BE2C (cell line): ENCODE measurements at regions not wholly inside any gene's neighbourhood (a gene's known extent, or its start where the extent isn't known, plus 50 kb on each side); places are given as distances from the start of the nearest gene placed in this dataset.

Experiments
- DNase-seq: peaks from one replicate; pipeline ENCODE4 v3.0.0-alpha.2; 2020
- H3K27me3 ChIP-seq: fragments of 250-450 bp; sonication (Bioruptor Pico); 2 replicates; pipeline ENCODE4 v1.5.1; 2020; ENCODE audit warnings: mild to moderate bottlenecking
- H3K36me3 ChIP-seq: fragments of 250-450 bp; sonication (Bioruptor Pico); 2 replicates; pipeline ENCODE4 v1.5.1; 2020; ENCODE audit warnings: mild to moderate bottlenecking
- H3K4me1 ChIP-seq: fragments of 250-450 bp; sonication (Bioruptor Pico); 2 replicates; pipeline ENCODE4 v1.5.1; 2020
- H3K4me3 ChIP-seq: 2 replicates; pipeline ENCODE4 v1.5.1; 2011; ENCODE audit warnings: low read depth, low read length
- H3K9me3 ChIP-seq: fragments of 250-450 bp; sonication (Bioruptor Pico); 2 replicates; pipeline ENCODE4 v1.5.1; 2020
- CTCF ChIP-seq: IDR thresholded peaks from 2 replicates; pipeline ENCODE4 v1.5.1; 2012; ENCODE audit warnings: mild to moderate bottlenecking, low read depth, low read length

GRCh38 chr9:109883623-109884022, 103.6 kb downstream of the PALM2AKAP2 start:
- H3K4me1 ChIP-seq, result no peaks in the 10 kb centered on the region
- TF ChIP-seq CTCF, result no peak
- H3K9me3 ChIP-seq, result no peaks in the 10 kb centered on the region
- no peak overlapping the region for H3K4me3 ChIP-seq
- DNase-seq, result no peak
- H3K27me3 ChIP-seq, result no peaks in the 10 kb centered on the region
- no peaks in the 10 kb centered on the region for H3K36me3 ChIP-seq

- H3K4me1 ChIP-seq, result no peaks in the 10 kb centered on the region
- no peak for TF ChIP-seq CTCF
- no peaks in the 10 kb centered on the region for H3K9me3 ChIP-seq
- no peak for DNase-seq
- no peaks in the 10 kb centered on the region; the same call in 1 of the 2 replicates for H3K27me3 ChIP-seq
- H3K4me3 ChIP-seq, result no peak overlapping the region
- H3K36me3 ChIP-seq, result no peaks in the 10 kb centered on the region
Observed at GRCh38 chr9:109886041-109886440, 106.0 kb downstream of the PALM2AKAP2 start.

DNA sequence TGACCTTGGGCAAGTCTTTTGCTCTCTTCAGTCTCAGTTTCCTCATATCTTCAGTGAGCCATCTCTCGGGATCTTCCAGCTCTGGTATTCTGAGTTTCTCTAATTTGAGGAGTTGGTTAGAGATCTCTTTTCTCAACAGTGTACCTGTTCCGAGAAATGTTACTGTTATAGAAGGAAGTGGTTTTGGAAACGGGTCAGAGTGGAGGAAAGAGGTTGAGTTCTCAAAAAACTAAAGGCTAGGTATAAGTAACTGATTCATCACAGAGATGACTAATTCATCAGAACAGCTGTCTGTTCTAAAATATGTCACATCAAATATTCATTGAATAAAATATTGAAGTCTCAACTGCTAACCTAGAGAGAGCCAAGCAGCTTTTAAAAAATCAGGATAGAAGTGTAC, 106.6 kb downstream of the PALM2AKAP2 start:
- DNase-seq, result no peak
- no peak overlapping the region for H3K4me3 ChIP-seq
- H3K36me3 ChIP-seq, result no peaks in the 10 kb centered on the region
- TF ChIP-seq CTCF, result no peak
- H3K27me3 ChIP-seq, result no peaks in the 10 kb centered on the region; the same call in 1 of the 2 replicates
- H3K4me1 ChIP-seq, result no peaks in the 10 kb centered on the region
- no peaks in the 10 kb centered on the region for H3K9me3 ChIP-seq

DNA sequence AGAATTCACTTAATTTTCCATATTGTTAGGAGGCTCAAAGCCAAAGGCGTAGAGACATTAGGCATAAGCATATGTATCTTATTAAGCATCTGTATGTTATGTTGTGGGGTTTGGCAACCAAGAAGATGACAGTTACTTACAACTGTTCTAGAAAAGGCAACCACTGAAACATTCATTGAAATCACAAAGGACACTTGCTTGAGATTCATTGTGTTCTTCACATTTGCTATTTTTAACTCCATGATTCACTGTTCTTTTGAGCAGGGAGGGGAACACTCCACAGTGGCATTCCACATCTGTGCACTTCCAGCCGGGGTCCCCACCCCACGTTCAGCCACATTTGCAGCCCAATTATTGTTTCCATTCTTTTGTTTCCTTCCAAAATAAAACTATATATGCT, 107.1 kb downstream of the PALM2AKAP2 start:
- Histone ChIP-seq H3K4me3 (no peak overlapping the region), H3K4me1 (no peaks in the 10 kb centered on the region), H3K36me3 (no peaks in the 10 kb centered on the region), H3K27me3 (no peaks in the 10 kb centered on the region; the same call in 1 of the 2 replicates), H3K9me3 (no peaks in the 10 kb centered on the region)
- no peak for DNase-seq
- no peak for TF ChIP-seq CTCF

GRCh38 chr9:109888695-109889094, 108.7 kb downstream of the PALM2AKAP2 start:
- DNase-seq, result no peak
- no peak overlapping the region for H3K4me3 ChIP-seq
- H3K27me3 ChIP-seq, result no peaks in the 10 kb centered on the region; the same call in 1 of the 2 replicates
- H3K9me3 ChIP-seq, result no peaks in the 10 kb centered on the region
- H3K36me3 ChIP-seq, result no peaks in the 10 kb centered on the region
- no peaks in the 10 kb centered on the region for H3K4me1 ChIP-seq
- no peak for TF ChIP-seq CTCF

DNA sequence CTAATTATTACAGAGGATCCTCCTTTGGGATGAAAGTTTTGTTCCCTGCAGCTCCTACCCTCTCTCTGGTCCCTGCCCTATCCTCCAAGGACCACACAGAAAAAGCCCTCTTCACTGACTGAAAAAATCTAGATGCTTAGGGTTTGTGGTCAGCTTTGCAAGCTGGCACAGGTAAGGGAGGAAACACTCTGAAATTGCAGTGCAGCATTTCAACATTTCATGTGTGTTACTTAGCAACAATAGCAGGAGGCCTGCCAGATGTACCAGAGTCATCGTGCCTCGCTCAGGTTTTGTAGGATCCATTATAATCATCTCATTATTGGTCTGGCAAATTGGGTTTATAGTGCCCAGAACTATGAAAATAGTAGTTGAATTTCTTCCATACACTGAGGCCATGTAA, 109.5 kb downstream of the PALM2AKAP2 start:
- no peak for TF ChIP-seq CTCF
- Histone ChIP-seq H3K9me3 (no peaks in the 10 kb centered on the region), H3K4me3 (no peak overlapping the region), H3K27me3 (no peaks in the 10 kb centered on the region; the same call in 1 of the 2 replicates), H3K4me1 (no peaks in the 10 kb centered on the region), H3K36me3 (no peaks in the 10 kb centered on the region)
- no peak for DNase-seq
